Endothelial cell of umbilical vein (primary cell): ENCODE measurements at regions not wholly inside any gene's neighbourhood (a gene's known extent, or its start where the extent isn't known, plus 50 kb on each side); places are given as distances from the start of the nearest gene placed in this dataset.

Experiments used
- BruUV-seq: library from RNA; stranded (reverse); fragments of 400-500 nt; replicated peaks from 2 replicates; lab custom pipeline; 2021; lab: Mats Ljungman, UMichigan
- CTCF ChIA-PET: fragments of 300-600, 350-600 bp; sonication (Branson Sonifier 250); formaldehyde crosslinking; loops from one replicate; lab custom pipeline; 2021; ENCODE audit warnings: antibody characterized with exemption, inconsistent platforms; lab: Charles Lee
- POLR2A ChIA-PET: fragments of 300-600, 350-600 bp; sonication (Branson Sonifier 250); formaldehyde crosslinking; loops from one replicate; lab custom pipeline; 2021; ENCODE audit warnings: antibody characterized with exemption, inconsistent platforms; lab: Charles Lee
- DNase-seq: peaks from one replicate; pipeline ENCODE4 v3.0.0-alpha.2; 2011; ENCODE audit warnings: low read depth, low spot score
- FAIRE-seq: peaks from 2 replicates; lab custom pipeline; 2011; peaks lifted over from hg19 to GRCh38; lab: Jason Lieb, UNC
- H2AFZ ChIP-seq: 2 replicates; pipeline ENCODE4 v1.6.0; 2012; ENCODE audit warnings: low read depth, low read length, control low read depth, inconsistent platforms
- H3K27ac ChIP-seq: 2 replicates; pipeline ENCODE4 v1.5.1; 2011; ENCODE audit warnings: low read depth, mild to moderate bottlenecking, control low read depth, low read length, moderate library complexity; ENCODE audit not compliant: insufficient read depth
- H3K27me3 ChIP-seq, 2 experiments: 2 replicates each; pipeline versions ENCODE4 v1.6.0 to v1.6.1; 2011; ENCODE audit warnings: low read length in 2 of 2, mixed read lengths in 1 of 2; ENCODE audit not compliant: control insufficient read depth in 2 of 2, insufficient read depth in 2 of 2
- H3K36me3 ChIP-seq, 2 experiments: 2 replicates in 1 of 2; 3 replicates in 1 of 2; pipeline ENCODE4 v1.5.1; 2011; ENCODE audit warnings: low read length in 2 of 2, mild to moderate bottlenecking in 1 of 2, moderate library complexity in 1 of 2; ENCODE audit not compliant: control insufficient read depth in 2 of 2, insufficient read depth in 2 of 2; ENCODE audit errors: extremely low read depth in 1 of 2
- H3K4me1 ChIP-seq: 3 replicates; pipeline ENCODE4 v1.5.1; 2011; ENCODE audit warnings: mild to moderate bottlenecking, low read length; ENCODE audit not compliant: control insufficient read depth, insufficient read depth; ENCODE audit errors: extremely low read depth
- H3K4me2 ChIP-seq: 2 replicates; pipeline ENCODE4 v1.6.1; 2011; ENCODE audit warnings: low read length, control low read depth, mixed read lengths; ENCODE audit not compliant: insufficient read depth
- H3K4me3 ChIP-seq, 3 experiments: fragments of 200-600 bp in 1 of 3; sonication (generic), shearing (Covaris generic) in 1 of 3; replicated peaks in 1 of 3; 2 replicates each; pipeline ENCODE4 v1.5.1; 2011 to 2016; ENCODE audit warnings: control low read depth in 3 of 3, low read length in 3 of 3, mild to moderate bottlenecking in 2 of 3, inconsistent platforms in 1 of 3, low read depth in 1 of 3, moderate library complexity in 1 of 3; ENCODE audit not compliant: insufficient read depth in 1 of 3
- H3K79me2 ChIP-seq: 2 replicates; pipeline ENCODE4 v1.6.0; 2012; ENCODE audit warnings: low read length, inconsistent platforms; ENCODE audit not compliant: control insufficient read depth, insufficient read depth
- H3K9ac ChIP-seq: replicated peaks from 2 replicates; pipeline ENCODE3; 2011; ENCODE audit warnings: low read length, control low read depth; ENCODE audit not compliant: insufficient read depth; ENCODE audit errors: extremely low read depth
- H3K9me1 ChIP-seq: replicated peaks from 3 replicates; pipeline ENCODE4 v1.6.0; 2011; ENCODE audit warnings: mild to moderate bottlenecking, low read length; ENCODE audit not compliant: control insufficient read depth, insufficient read depth; ENCODE audit errors: extremely low read depth
- H3K9me3 ChIP-seq: replicated peaks from 2 replicates; pipeline ENCODE4 v1.5.1; 2012; ENCODE audit warnings: low read length, inconsistent platforms; ENCODE audit not compliant: control insufficient read depth, insufficient read depth
- H4K20me1 ChIP-seq: replicated peaks from 2 replicates; pipeline ENCODE3; 2011; ENCODE audit warnings: mild to moderate bottlenecking, low read length; ENCODE audit not compliant: control insufficient read depth, insufficient read depth; ENCODE audit errors: extremely low read depth
- EZH2 ChIP-seq: IDR thresholded peaks from 2 replicates; pipeline ENCODE4 v1.6.1; 2012; ENCODE audit warnings: borderline replicate concordance, low read depth, mild to moderate bottlenecking, moderate library complexity, low read length, inconsistent platforms; ENCODE audit not compliant: severe bottlenecking
- FOS ChIP-seq: IDR thresholded peaks from 2 replicates; pipeline ENCODE4 v1.6.1; 2011; ENCODE audit warnings: mild to moderate bottlenecking, low read length, moderate library complexity, borderline replicate concordance; ENCODE audit not compliant: insufficient read depth
- GATA2 ChIP-seq: IDR thresholded peaks from 2 replicates; pipeline ENCODE4 v1.7.0; 2011; ENCODE audit warnings: low read depth, mild to moderate bottlenecking, moderate library complexity, mixed read lengths, low read length; ENCODE audit not compliant: insufficient read length, insufficient read depth
- JUN ChIP-seq: IDR thresholded peaks from 2 replicates; pipeline ENCODE4 v1.6.1; 2011; ENCODE audit warnings: borderline replicate concordance, low read depth; ENCODE audit not compliant: insufficient read length, insufficient read depth
- MAX ChIP-seq: IDR thresholded peaks from 2 replicates; pipeline ENCODE4 v1.6.1; 2011; ENCODE audit not compliant: insufficient read depth, insufficient read length
- MYC ChIP-seq: IDR thresholded peaks from one replicate; pipeline ENCODE4 v1.6.1; 2011; ENCODE audit warnings: mild to moderate bottlenecking, low read depth, low read length
- POLR2A ChIP-seq: IDR thresholded peaks from 2 replicates; pipeline ENCODE4 v1.6.1; 2012; ENCODE audit warnings: low read depth, mild to moderate bottlenecking, control low read depth, low read length
- POLR2AphosphoS5 ChIP-seq: IDR thresholded peaks from 2 replicates; pipeline ENCODE4 v1.6.1; 2012; ENCODE audit warnings: low read depth, mild to moderate bottlenecking, control low read depth, low read length, moderate library complexity; ENCODE audit not compliant: insufficient read depth
- dilution Hi-C: fragments of 300-500 bp; cut with MboI; formaldehyde crosslinking; loops from one replicate; pipeline ENCODE4 v1.15.0; 2019; ENCODE audit warnings: low sequenced_read_pairs; ENCODE audit not compliant: extremely low pct_ligation_motif_present
- intact Hi-C: fragments of 100-400 bp; cut with micrococcal nuclease; formaldehyde crosslinking; loops from one replicate; pipeline ENCODE4 v1.10.0; 2022
- TF ChIP-seq, protein P1 (sequence below), 2 donors: IDR thresholded peaks; 1 replicate in 1 of 2; 2 replicates in 1 of 2; pipeline ENCODE4 v1.5.1; 2011; ENCODE audit warnings: low read length in 2 of 2, mild to moderate bottlenecking in 2 of 2, moderate library complexity in 2 of 2, control low read depth in 1 of 2, inconsistent platforms in 1 of 2, low read depth in 1 of 2; ENCODE audit not compliant: insufficient read depth in 1 of 2; ENCODE audit errors: extremely low read depth in 1 of 2

- Histone ChIP-seq H3K9ac (no peak overlapping the region), H4K20me1 (no peaks in the 10 kb centered on the region), H3K4me2 (no peak overlapping the region), H3K27me3 (no peaks in the 10 kb centered on the region), H3K4me3 (no peak overlapping the region), H2AFZ (no peak overlapping the region), H3K9me1 (no peaks in the 10 kb centered on the region), H3K4me1 (no peaks in the 10 kb centered on the region), H3K9me3 (no peaks in the 10 kb centered on the region), H3K27ac (no peak overlapping the region), H3K36me3 (no peaks in the 10 kb centered on the region), H3K79me2 (no peaks in the 10 kb centered on the region)
- intact Hi-C loops = no loop called here
- TF ChIP-seq GATA2 = no peak
- no peak for TF ChIP-seq EZH2
- TF ChIP-seq MYC = no peak
- TF ChIP-seq FOS = no peak
- no peak for TF ChIP-seq POLR2A
- TF ChIP-seq POLR2AphosphoS5 = no peak
- TF ChIP-seq, protein P1, sequence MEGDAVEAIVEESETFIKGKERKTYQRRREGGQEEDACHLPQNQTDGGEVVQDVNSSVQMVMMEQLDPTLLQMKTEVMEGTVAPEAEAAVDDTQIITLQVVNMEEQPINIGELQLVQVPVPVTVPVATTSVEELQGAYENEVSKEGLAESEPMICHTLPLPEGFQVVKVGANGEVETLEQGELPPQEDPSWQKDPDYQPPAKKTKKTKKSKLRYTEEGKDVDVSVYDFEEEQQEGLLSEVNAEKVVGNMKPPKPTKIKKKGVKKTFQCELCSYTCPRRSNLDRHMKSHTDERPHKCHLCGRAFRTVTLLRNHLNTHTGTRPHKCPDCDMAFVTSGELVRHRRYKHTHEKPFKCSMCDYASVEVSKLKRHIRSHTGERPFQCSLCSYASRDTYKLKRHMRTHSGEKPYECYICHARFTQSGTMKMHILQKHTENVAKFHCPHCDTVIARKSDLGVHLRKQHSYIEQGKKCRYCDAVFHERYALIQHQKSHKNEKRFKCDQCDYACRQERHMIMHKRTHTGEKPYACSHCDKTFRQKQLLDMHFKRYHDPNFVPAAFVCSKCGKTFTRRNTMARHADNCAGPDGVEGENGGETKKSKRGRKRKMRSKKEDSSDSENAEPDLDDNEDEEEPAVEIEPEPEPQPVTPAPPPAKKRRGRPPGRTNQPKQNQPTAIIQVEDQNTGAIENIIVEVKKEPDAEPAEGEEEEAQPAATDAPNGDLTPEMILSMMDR (IDR thresholded peaks at IDR 0.05; ENCODE audit: extremely low read depth in 1 of 2, insufficient read depth in 1 of 2, low read depth in 1 of 2, low read length in 2 of 2) = no peak
- no peak for TF ChIP-seq MAX
- no peak for TF ChIP-seq JUN
- FAIRE-seq (no peak), DNase-seq (no peak)
- no TSS peak for BruUV-seq
- dilution Hi-C loops = no loop called here
- ChIA-PET CTCF (no interaction called here), POLR2A (no interaction called here)
Measured at GRCh38 chr2:16817305-16818202, 151.9 kb upstream of the CYRIA start.
